Sigmoid colon (tissue), 4 donors: ENCODE measurements at regions not wholly inside any gene's neighbourhood (a gene's known extent, or its start where the extent isn't known, plus 50 kb on each side); places are given as distances from the start of the nearest gene placed in this dataset.

Source experiments
- CTCF ChIP-seq, 4 experiments: fragments of 450-650 bp in 3 of 4; fragments of 200-600 bp in 1 of 4; IDR thresholded peaks; one replicate each; pipeline ENCODE4 v1.5.1; 2016 to 2019; ENCODE audit warnings: antibody characterized with exemption in 4 of 4, mild to moderate bottlenecking in 3 of 4, moderate library complexity in 2 of 4
- EP300 ChIP-seq, 4 donors: sonication (generic); formaldehyde crosslinking; IDR thresholded peaks; one replicate each; pipeline ENCODE4 v1.6.1; 2017; ENCODE audit warnings: antibody characterized with exemption in 4 of 4
- POLR2A ChIP-seq, 2 donors: fragments of 450-650 bp; IDR thresholded peaks; one replicate each; pipeline ENCODE4 v1.6.1; 2016; ENCODE audit warnings: antibody characterized with exemption in 2 of 2, mild to moderate bottlenecking in 2 of 2, moderate library complexity in 2 of 2

- TF ChIP-seq CTCF (IDR thresholded peaks at IDR 0.05) (no peak), POLR2A (IDR thresholded peaks at IDR 0.05) (no peak), EP300 (IDR thresholded peaks at IDR 0.05) (no peak)
Measured at GRCh38 chr12:38025916-38026315, 290.7 kb upstream of the ALG10B start.
